GM23338 (cell line): ENCODE measurements at regions not wholly inside any gene's neighbourhood (a gene's known extent, or its start where the extent isn't known, plus 50 kb on each side); places are given as distances from the start of the nearest gene placed in this dataset.

Source experiments
- ATAC-seq: fragments of 200-7000 bp; cut with Tn5 transposase; 3 replicates; pipeline ENCODE4 v1.9.1; 2020
- DNase-seq: peaks from one replicate; pipeline ENCODE4 v3.0.0-alpha.2; 2015; ENCODE audit warnings: low spot score
- H2AFZ ChIP-seq: fragments of 200-600 bp; sonication (generic); 2 replicates; pipeline ENCODE4 v1.8.0; 2016; ENCODE audit warnings: antibody characterized with exemption, mild to moderate bottlenecking, moderate library complexity
- H3F3A ChIP-seq: fragments of 200-600 bp; sonication (generic); replicated peaks from 2 replicates; pipeline ENCODE4 v1.8.0; 2017; ENCODE audit warnings: antibody characterized with exemption, mixed run types, low read depth
- H3K27ac ChIP-seq: fragments of 200-600 bp; sonication (generic); 2 replicates; pipeline ENCODE4 v1.6.1; 2016; ENCODE audit warnings: low read depth
- H3K27me3 ChIP-seq: fragments of 200-600 bp; sonication (generic); 2 replicates; pipeline ENCODE4 v1.8.0; 2016; ENCODE audit warnings: mild to moderate bottlenecking, mixed run types, moderate library complexity; ENCODE audit not compliant: insufficient read depth
- H3K36me3 ChIP-seq: fragments of 200-600 bp; sonication (generic); 2 replicates; pipeline ENCODE4 v1.8.0; 2016; ENCODE audit warnings: mild to moderate bottlenecking; ENCODE audit not compliant: insufficient read depth
- H3K4me1 ChIP-seq: fragments of 200-600 bp; sonication (generic); 2 replicates; pipeline ENCODE4 v1.8.0; 2016; ENCODE audit warnings: mild to moderate bottlenecking, moderate library complexity; ENCODE audit not compliant: insufficient read depth
- H3K4me2 ChIP-seq: fragments of 200-600 bp; sonication (generic); 2 replicates; pipeline ENCODE4 v1.7.1; 2017; ENCODE audit warnings: mixed run types
- H3K4me3 ChIP-seq: fragments of 200-600 bp; sonication (generic); 2 replicates; pipeline ENCODE4 v1.6.1; 2016; ENCODE audit warnings: mixed run types
- H3K79me2 ChIP-seq: fragments of 200-600 bp; sonication (generic); replicated peaks from 2 replicates; pipeline ENCODE4 v1.8.0; 2017; ENCODE audit warnings: mild to moderate bottlenecking; ENCODE audit not compliant: insufficient read depth
- H3K9me2 ChIP-seq: fragments of 200-600 bp; sonication (generic); 2 replicates; pipeline ENCODE4 v1.8.0; 2017; ENCODE audit not compliant: insufficient read depth
- H4K20me1 ChIP-seq: fragments of 200-600 bp; sonication (generic); replicated peaks from 2 replicates; pipeline ENCODE4 v1.8.0; 2017; ENCODE audit warnings: mild to moderate bottlenecking; ENCODE audit not compliant: insufficient read depth
- H3K27ac Mint-ChIP-seq: 2 replicates; pipeline ENCODE4 v1.8.0; 2020; ENCODE audit warnings: inconsistent platforms, mild to moderate bottlenecking, moderate library complexity, mixed read lengths
- H3K27me3 Mint-ChIP-seq: 3 replicates; pipeline ENCODE4 v1.8.0; 2022; ENCODE audit warnings: low read depth, mild to moderate bottlenecking, moderate library complexity, mixed read lengths, inconsistent platforms; ENCODE audit not compliant: insufficient read depth, poor library complexity
- H3K36me3 Mint-ChIP-seq: 3 replicates; pipeline ENCODE4 v1.8.0; 2021; ENCODE audit warnings: low read depth, mild to moderate bottlenecking, inconsistent platforms, moderate library complexity, mixed read lengths
- H3K4me1 Mint-ChIP-seq: 3 replicates; pipeline ENCODE4 v1.8.0; 2020; ENCODE audit warnings: mild to moderate bottlenecking, inconsistent platforms, mixed read lengths
- H3K4me3 Mint-ChIP-seq: 3 replicates; pipeline ENCODE4 v1.8.0; 2021; ENCODE audit warnings: moderate library complexity, mild to moderate bottlenecking, inconsistent platforms, mixed read lengths
- H3K9me3 Mint-ChIP-seq: 3 replicates; pipeline ENCODE4 v1.8.0; 2020; ENCODE audit warnings: moderate library complexity, mild to moderate bottlenecking, inconsistent platforms, mixed read lengths
- CREB1 ChIP-seq: fragments of 250-450 bp; sonication (Bioruptor Pico); IDR thresholded peaks from 2 replicates; pipeline ENCODE4 v1.5.0; 2020; ENCODE audit warnings: low read depth, mild to moderate bottlenecking, moderate library complexity
- CTCF ChIP-seq, 2 experiments: fragments of 200-600 bp in 1 of 2; sonication (generic) in 1 of 2; conservative IDR thresholded peaks; 2 replicates each; pipeline versions ENCODE4 v1.5.1 to v1.6.1; 2016 to 2017; ENCODE audit warnings: antibody characterized with exemption in 2 of 2, low read depth in 2 of 2, mild to moderate bottlenecking in 2 of 2, moderate library complexity in 1 of 2
- JUNB ChIP-seq: IDR thresholded peaks from one replicate; pipeline ENCODE4 v1.6.1; 2016; ENCODE audit warnings: antibody characterized with exemption; ENCODE audit not compliant: unreplicated experiment
- NANOG ChIP-seq: IDR thresholded peaks from 2 replicates; pipeline ENCODE4 v1.6.1; 2016; ENCODE audit warnings: antibody characterized with exemption, borderline replicate concordance
- REST ChIP-seq: IDR thresholded peaks from one replicate; pipeline ENCODE4 v1.6.1; 2018; ENCODE audit warnings: antibody characterized with exemption; ENCODE audit not compliant: unreplicated experiment
- ZNF462 ChIP-seq: fragments of 250-450 bp; sonication (Bioruptor Pico); IDR thresholded peaks from 2 replicates; pipeline ENCODE4 v1.5.0; 2020; ENCODE audit warnings: mild to moderate bottlenecking, moderate library complexity

- Mint-ChIP-seq H3K4me3 (no peak overlapping the region), H3K27me3 (no peaks in the 10 kb centered on the region), H3K9me3 (no peaks in the 10 kb centered on the region; the same call in none of the 3 replicates), H3K36me3 (no peaks in the 10 kb centered on the region; the same call in 2 of the 3 replicates), H3K4me1 (no peaks in the 10 kb centered on the region), H3K27ac (no peak overlapping the region)
- TF ChIP-seq CTCF (conservative IDR thresholded peaks at IDR 0.05; ENCODE audit: low read depth in 2 of 2) (no peak), CREB1 (CRISPR knock-in tag) (no peak), JUNB (no peak), NANOG (no peak), REST (no peak), ZNF462 (no peak)
- no peaks in the 10 kb centered on the region for H3K27me3 ChIP-seq
- no peak overlapping the region for H2AFZ ChIP-seq
- DNase-seq, result no peak
- no peaks in the 10 kb centered on the region for H3K79me2 ChIP-seq
- peaks cover 6% of the 10 kb centered on the region; the same call in 1 of the 2 replicates for H3K9me2 ChIP-seq
- no peaks in the 10 kb centered on the region for H4K20me1 ChIP-seq
- no peak for ATAC-seq
- H3K27ac ChIP-seq, result no peak overlapping the region
- no peak overlapping the region for H3K4me3 ChIP-seq
- no peaks in the 10 kb centered on the region for H3K4me1 ChIP-seq
- no peaks in the 10 kb centered on the region for H3K36me3 ChIP-seq
- no peaks in the 10 kb centered on the region for H3F3A ChIP-seq
- H3K4me2 ChIP-seq, result no peak overlapping the region
Observed at GRCh38 chr13:102945324-102945815, 99.5 kb downstream of the ERCC5 start.
